Mucosa of descending colon (tissue), 3 donors: ENCODE measurements at regions not wholly inside any gene's neighbourhood (a gene's known extent, or its start where the extent isn't known, plus 50 kb on each side); places are given as distances from the start of the nearest gene placed in this dataset.

Experiments
- ATAC-seq: fragments of 200-7000 bp; cut with Tn5 transposase; one replicate; pipeline ENCODE4 v1.9.1; 2020; ENCODE audit warnings: mild to moderate bottlenecking, moderate library complexity
- DNase-seq, 3 donors: peaks; one replicate each; pipeline ENCODE4 v3.0.0-alpha.2; 2020
- H3K36me3 ChIP-seq: fragments of 200-600 bp; one replicate; pipeline ENCODE4 v1.8.0; 2021; ENCODE audit warnings: low read depth, mild to moderate bottlenecking
- H3K4me1 ChIP-seq: fragments of 200-600 bp; one replicate; pipeline ENCODE4 v1.8.0; 2021; ENCODE audit warnings: low read depth, mild to moderate bottlenecking
- H3K4me3 ChIP-seq: fragments of 200-600 bp; one replicate; pipeline ENCODE4 v1.8.0; 2021; ENCODE audit warnings: mild to moderate bottlenecking
- H3K9me3 ChIP-seq: fragments of 200-600 bp; one replicate; pipeline ENCODE4 v1.8.0; 2021; ENCODE audit warnings: mild to moderate bottlenecking
- CTCF ChIP-seq: fragments of 200-600 bp; IDR thresholded peaks from one replicate; pipeline ENCODE4 v1.8.0; 2022; ENCODE audit warnings: antibody characterized with exemption, mild to moderate bottlenecking
- intact Hi-C, 2 donors: fragments of 100-400 bp; cut with DNase I in 1 of 2; cut with micrococcal nuclease in 1 of 2; formaldehyde crosslinking; loops; one replicate each; pipeline versions ENCODE4 v1.11.0 to v1.11.1; 2022; cut with DNase I, micrococcal nuclease
- donor health status: DM: no; HTN: no; CAD: no; lungs with moderate emphysema.
- donor health status: DM: no; HTN: no; CAD: no.
- donor health status: DM: no; HTN: yes; CAD: no.

DNA sequence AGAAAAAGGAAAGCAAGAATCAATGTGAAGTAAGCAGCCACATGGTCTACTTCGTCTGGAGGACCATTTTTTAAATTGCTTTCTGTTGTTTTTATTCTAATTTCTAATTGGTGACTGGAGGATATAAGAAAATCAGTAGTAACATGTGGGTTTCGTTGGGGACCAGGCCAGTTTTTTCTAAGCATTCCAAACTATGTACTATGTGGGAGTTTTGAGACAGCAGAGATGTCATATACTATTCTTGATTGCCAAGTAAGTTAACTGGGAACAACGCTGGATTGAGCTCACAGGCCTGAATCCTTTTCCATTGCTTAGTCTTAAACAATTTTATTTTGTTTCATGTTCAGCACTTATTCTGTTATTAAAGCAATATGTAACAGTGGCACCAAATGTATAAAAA is 225.7 kb downstream of the TMEM167A start:
- Histone ChIP-seq H3K36me3 (no peaks in the 10 kb centered on the region), H3K9me3 (no peaks in the 10 kb centered on the region), H3K4me3 (no peak overlapping the region), H3K4me1 (no peaks in the 10 kb centered on the region)
- DNase-seq (no peak), ATAC-seq (no peak)
- TF ChIP-seq CTCF = no peak
- intact Hi-C loops = no loop called here

GRCh38 chr5:82850393-82850792 is 226.8 kb downstream of the TMEM167A start:
- ATAC-seq (no peak), DNase-seq (no peak)
- Histone ChIP-seq H3K4me3 (no peak overlapping the region), H3K4me1 (no peaks in the 10 kb centered on the region), H3K36me3 (no peaks in the 10 kb centered on the region), H3K9me3 (no peaks in the 10 kb centered on the region)
- no peak for TF ChIP-seq CTCF
- intact Hi-C loops = no loop called here

GRCh38 chr5:82849885-82850284 is 227.3 kb downstream of the TMEM167A start:
- Histone ChIP-seq H3K9me3 (no peaks in the 10 kb centered on the region), H3K4me1 (no peaks in the 10 kb centered on the region), H3K36me3 (no peaks in the 10 kb centered on the region), H3K4me3 (no peak overlapping the region)
- no peak for DNase-seq
- TF ChIP-seq CTCF = no peak
- no peak for ATAC-seq
- intact Hi-C loops = no loop called here

DNA sequence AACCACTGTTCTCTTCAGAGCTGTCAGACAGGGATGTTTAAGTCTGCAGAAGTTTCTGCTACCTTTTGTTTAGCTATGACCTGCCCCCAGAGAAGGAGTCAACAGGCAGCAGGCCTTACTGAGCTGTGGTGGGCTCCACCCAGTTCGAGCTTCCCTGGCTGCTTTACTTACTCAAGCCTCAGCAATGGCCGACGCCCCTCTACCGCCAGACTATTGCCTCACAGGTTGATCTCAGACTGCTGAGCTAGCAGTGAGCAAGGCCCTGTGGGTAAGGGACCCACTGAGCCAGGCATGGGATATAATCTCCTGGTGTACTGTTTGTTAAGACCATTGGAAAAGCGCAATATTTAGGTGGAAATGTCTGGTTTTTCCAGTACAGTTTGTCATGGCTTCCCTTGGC is 229.6 kb downstream of the TMEM167A start:
- H3K4me3 ChIP-seq = no peak overlapping the region
- no peak for DNase-seq
- no peaks in the 10 kb centered on the region for H3K36me3 ChIP-seq
- ATAC-seq = no peak
- TF ChIP-seq CTCF = no peak
- no peaks in the 10 kb centered on the region for H3K9me3 ChIP-seq
- intact Hi-C loops = no loop called here
- H3K4me1 ChIP-seq = no peaks in the 10 kb centered on the region

DNA sequence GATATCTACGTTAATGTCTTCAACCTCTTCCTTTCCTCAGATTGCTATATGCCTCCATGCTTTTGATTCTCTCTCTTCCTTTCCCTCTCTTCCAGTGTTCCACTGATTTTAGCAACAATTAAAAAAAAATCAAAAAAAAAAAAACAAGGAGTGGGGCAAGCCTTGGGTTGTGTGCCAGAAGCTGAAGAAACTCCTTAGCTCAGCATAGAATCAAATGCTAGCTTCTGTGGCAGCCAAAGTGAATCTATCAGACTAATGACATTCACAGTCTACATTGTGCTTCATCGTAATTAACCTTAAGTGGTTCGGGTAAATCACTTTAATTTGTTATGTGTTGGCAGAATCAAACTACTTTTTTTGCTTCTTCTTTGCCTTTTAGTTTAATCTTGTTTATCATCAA is 237.3 kb downstream of the TMEM167A start:
- Histone ChIP-seq H3K4me1 (no peaks in the 10 kb centered on the region), H3K4me3 (no peak overlapping the region), H3K9me3 (no peaks in the 10 kb centered on the region), H3K36me3 (no peaks in the 10 kb centered on the region)
- intact Hi-C loops = no loop called here
- DNase-seq = no peak
- no peak for TF ChIP-seq CTCF
- ATAC-seq = no peak

DNA sequence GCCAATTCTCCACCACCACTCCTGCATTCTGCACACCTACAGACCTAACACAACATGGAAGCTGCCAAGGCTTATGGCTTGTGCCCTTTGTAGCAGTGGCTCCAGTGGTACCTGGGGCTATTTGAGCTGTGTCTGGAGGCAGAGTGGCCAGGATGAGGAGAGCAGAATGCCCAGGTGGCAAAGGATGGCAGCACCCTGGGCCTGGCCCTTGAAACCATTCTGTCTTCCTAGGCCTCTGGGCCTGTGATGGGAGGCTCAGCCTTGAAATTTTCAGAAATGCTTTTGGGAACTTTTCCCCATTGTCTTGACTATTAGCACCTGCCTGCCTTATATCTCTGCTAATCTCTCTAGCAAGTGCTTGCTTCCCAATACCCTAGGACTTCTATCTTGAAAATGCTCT is 241.7 kb downstream of the TMEM167A start:
- intact Hi-C loops = no loop called here
- Histone ChIP-seq H3K4me3 (no peak overlapping the region), H3K4me1 (no peaks in the 10 kb centered on the region), H3K36me3 (no peaks in the 10 kb centered on the region), H3K9me3 (no peaks in the 10 kb centered on the region)
- no peak for TF ChIP-seq CTCF
- DNase-seq (no peak), ATAC-seq (no peak)
